K562 (cell line): ENCODE measurements at regions not wholly inside any gene's neighbourhood (a gene's known extent, or its start where the extent isn't known, plus 50 kb on each side); places are given as distances from the start of the nearest gene placed in this dataset.
A peak's percentile ranks its signal among the peaks of the same experiment; 100 is the strongest.

Experiments
- GTF2E2 ChIP-seq: fragments of 200-800 bp; sonication (Bioruptor generic); IDR thresholded peaks from 2 replicates; pipeline ENCODE4 v1.6.1; 2016; ENCODE audit warnings: missing genetic modification characterization, missing compliant biosample characterization
- HSF4 ChIP-seq: fragments of 250-450 bp; sonication (Bioruptor Pico); IDR thresholded peaks from 2 replicates; pipeline ENCODE4 v2.1.2; 2022; ENCODE audit warnings: mild to moderate bottlenecking, moderate library complexity, borderline replicate concordance
- L3MBTL2 ChIP-seq: fragments of 450-650 bp; IDR thresholded peaks from 2 replicates; pipeline ENCODE4 v1.6.1; 2016; ENCODE audit warnings: mild to moderate bottlenecking, moderate library complexity
- LCOR ChIP-seq: sonication (generic); formaldehyde crosslinking; IDR thresholded peaks from 2 replicates; pipeline ENCODE4 v1.8.0; 2022; ENCODE audit warnings: mild to moderate bottlenecking, missing genetic modification reagents
- MGA ChIP-seq: fragments of 450-650 bp; IDR thresholded peaks from 2 replicates; pipeline ENCODE4 v1.6.1; 2016; ENCODE audit warnings: mild to moderate bottlenecking, moderate library complexity
- POLR2AphosphoS2 ChIP-seq: IDR thresholded peaks from 2 replicates; pipeline ENCODE4 v1.6.1; 2012; ENCODE audit warnings: low read length, improper control_type of control experiment
- RNF219 ChIP-seq: fragments of 250-450 bp; sonication (Bioruptor Pico); IDR thresholded peaks from 2 replicates; pipeline ENCODE4 v1.5.0; 2022; ENCODE audit warnings: mild to moderate bottlenecking
- SUPT5H ChIP-seq: fragments of 450-650 bp; IDR thresholded peaks from 2 replicates; pipeline ENCODE4 v1.6.1; 2016
- TFAP4 ChIP-seq: sonication (generic); formaldehyde crosslinking; IDR thresholded peaks from 2 replicates; pipeline ENCODE4 v1.8.0; 2022; ENCODE audit warnings: missing genetic modification reagents, mild to moderate bottlenecking, moderate library complexity, borderline replicate concordance
- ZBED1 ChIP-seq: IDR thresholded peaks from 2 replicates; pipeline ENCODE4 v1.6.1; 2014
- ZNF140 ChIP-seq: fragments of 250-450 bp; sonication (Bioruptor Pico); IDR thresholded peaks from 2 replicates; pipeline ENCODE4 v1.8.0; 2021; ENCODE audit warnings: moderate library complexity, mild to moderate bottlenecking, inconsistent platforms
- ZNF316 ChIP-seq: fragments of 450-650 bp; IDR thresholded peaks from 2 replicates; pipeline ENCODE4 v1.6.1; 2016

DNA sequence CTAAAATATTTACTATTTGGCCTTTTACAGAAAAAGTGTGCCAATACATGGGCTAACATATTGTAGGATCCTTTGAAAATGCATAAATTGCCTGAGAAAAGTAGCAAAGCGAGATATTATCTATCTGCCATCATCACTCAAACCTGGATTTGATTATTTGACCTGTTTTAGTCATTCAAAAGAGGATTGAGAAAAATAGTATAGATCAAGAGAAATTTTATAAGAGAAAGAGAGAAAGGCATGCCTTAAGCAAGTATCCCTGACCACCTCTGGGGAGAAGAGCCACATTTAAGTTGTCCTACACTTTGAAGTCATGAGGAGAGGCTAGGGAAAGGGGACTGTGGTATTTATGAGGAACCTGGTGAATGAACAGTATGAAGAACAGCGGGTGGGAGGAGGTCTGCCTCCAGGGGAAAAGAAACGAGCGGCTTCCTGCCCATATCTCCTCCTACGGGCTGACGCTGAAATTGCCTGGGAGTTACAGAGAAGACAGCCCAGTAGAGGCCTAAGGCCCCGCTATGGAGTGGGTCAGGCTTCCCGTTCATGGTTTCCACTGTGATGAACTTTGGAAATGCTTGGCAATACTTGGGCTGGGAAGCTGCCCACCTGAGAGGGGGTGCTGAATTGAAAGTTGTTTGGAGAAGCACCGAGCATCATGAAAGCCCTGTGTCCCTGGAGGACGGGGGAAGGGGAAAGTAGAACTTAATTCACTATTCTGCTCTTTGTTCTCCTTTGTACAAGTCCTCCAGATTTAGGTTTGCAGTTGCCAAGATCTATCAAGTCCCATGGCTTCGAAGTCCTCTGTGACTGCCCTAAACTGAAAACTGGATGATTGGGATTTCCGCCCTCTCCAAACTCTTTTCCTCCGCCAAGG, 106.9 kb upstream of the ACSL4 start (continued):
- peak; percentile 80 for TF ChIP-seq GTF2E2 (tag)
- no peak for TF ChIP-seq HSF4 (CRISPR knock-in tag)
- no peak for TF ChIP-seq ZBED1
- TF ChIP-seq SUPT5H = no peak
- TF ChIP-seq LCOR (CRISPR knock-in tag) = no peak
- no peak for TF ChIP-seq ZNF316
- TF ChIP-seq RNF219 = no peak
- peak; percentile 38; the same call in 1 of the 2 replicates for TF ChIP-seq TFAP4 (CRISPR knock-in tag)
- no peak for TF ChIP-seq MGA
- no peak for TF ChIP-seq ZNF140 (CRISPR knock-in tag)
- no peak for TF ChIP-seq L3MBTL2
- TF ChIP-seq POLR2AphosphoS2 = no peak
